Left ventricle myocardium inferior (tissue), 1 donor: ENCODE measurements at regions not wholly inside any gene's neighbourhood (a gene's known extent, or its start where the extent isn't known, plus 50 kb on each side); places are given as distances from the start of the nearest gene placed in this dataset.

Experiments
- DNase-seq: peaks from one replicate; pipeline ENCODE4 v3.0.0-alpha.2; 2020
- H3K27ac ChIP-seq: fragments of 200-600 bp; replicated peaks from 2 replicates; pipeline ENCODE4 v1.8.0; 2021
- H3K27me3 ChIP-seq: fragments of 200-600 bp; 2 replicates; pipeline ENCODE4 v1.8.0; 2021; ENCODE audit warnings: low read depth
- H3K36me3 ChIP-seq: fragments of 200-600 bp; 2 replicates; pipeline ENCODE4 v1.8.0; 2021
- H3K4me1 ChIP-seq: fragments of 200-600 bp; 2 replicates; pipeline ENCODE4 v1.8.0; 2021
- H3K4me3 ChIP-seq: fragments of 200-600 bp; 2 replicates; pipeline ENCODE4 v1.8.0; 2021; ENCODE audit warnings: mild to moderate bottlenecking, moderate library complexity
- H3K9me3 ChIP-seq: fragments of 200-600 bp; replicated peaks from 2 replicates; pipeline ENCODE4 v1.8.0; 2021
- CTCF ChIP-seq: fragments of 200-600 bp; IDR thresholded peaks from 2 replicates; pipeline ENCODE4 v1.8.0; 2021; ENCODE audit warnings: antibody characterized with exemption, mild to moderate bottlenecking, borderline replicate concordance
- intact Hi-C: fragments of 100-400 bp; cut with micrococcal nuclease; formaldehyde crosslinking; loops from one replicate; pipeline ENCODE4 v1.11.0; 2022
- donor health status: DM: no; HTN: yes; CAD: no; lungs with severe emphysema.

GRCh38 chr14:85438481-85438942 is 91.4 kb upstream of the FLRT2 start:
- no peak for DNase-seq
- intact Hi-C loops: no loop called here
- H3K9me3 ChIP-seq: no peaks in the 10 kb centered on the region
- H3K27ac ChIP-seq: no peak overlapping the region
- H3K4me1 ChIP-seq: peaks cover 12% of the 10 kb centered on the region
- H3K27me3 ChIP-seq: no peaks in the 10 kb centered on the region
- H3K36me3 ChIP-seq: no peaks in the 10 kb centered on the region
- H3K4me3 ChIP-seq: no peak overlapping the region
- TF ChIP-seq CTCF: no peak

- Histone ChIP-seq H3K27me3 (no peaks in the 10 kb centered on the region), H3K36me3 (no peaks in the 10 kb centered on the region), H3K4me3 (no peak overlapping the region), H3K4me1 (peaks cover 12% of the 10 kb centered on the region), H3K27ac (no peak overlapping the region), H3K9me3 (no peaks in the 10 kb centered on the region)
- DNase-seq: no peak
- no peak for TF ChIP-seq CTCF
- intact Hi-C loops: no loop called here
These were observed 90.1 kb upstream of the FLRT2 start for GRCh38 chr14:85439696-85440328.

- intact Hi-C loops: no loop called here
- no peak for TF ChIP-seq CTCF
- Histone ChIP-seq H3K9me3 (no peaks in the 10 kb centered on the region), H3K4me1 (peaks cover 12% of the 10 kb centered on the region), H3K27ac (no peak overlapping the region), H3K36me3 (no peaks in the 10 kb centered on the region), H3K4me3 (no peak overlapping the region), H3K27me3 (no peaks in the 10 kb centered on the region)
- DNase-seq: no peak
These were observed 87.9 kb upstream of the FLRT2 start for GRCh38 chr14:85441909-85442643.

GRCh38 chr14:85442996-85443395 is 86.9 kb upstream of the FLRT2 start:
- Histone ChIP-seq H3K27me3 (no peaks in the 10 kb centered on the region), H3K9me3 (no peaks in the 10 kb centered on the region), H3K4me3 (no peak overlapping the region), H3K27ac (no peak overlapping the region), H3K36me3 (no peaks in the 10 kb centered on the region), H3K4me1 (peaks cover 12% of the 10 kb centered on the region)
- TF ChIP-seq CTCF: no peak
- intact Hi-C loops: no loop called here
- no peak for DNase-seq

- Histone ChIP-seq H3K27ac (no peak overlapping the region), H3K9me3 (no peaks in the 10 kb centered on the region), H3K4me3 (no peak overlapping the region), H3K36me3 (no peaks in the 10 kb centered on the region), H3K27me3 (no peaks in the 10 kb centered on the region), H3K4me1 (peaks cover 9% of the 10 kb centered on the region)
- DNase-seq: no peak
- intact Hi-C loops: no loop called here
- TF ChIP-seq CTCF: no peak
These were observed 85.3 kb upstream of the FLRT2 start for GRCh38 chr14:85444635-85445034.
